ENCODE measurements at regions not wholly inside any gene's neighbourhood (a gene's known extent, or its start where the extent isn't known, plus 50 kb on each side); places are given as distances from the start of the nearest gene placed in this dataset.
"Not testable (repeated sequence)": the region's sequence is repeated elsewhere in the genome, so short reads cannot be mapped to it uniquely, and the experiment has no call there.

- no peak for DNase-seq
Measured at GRCh38 chr14:87286191-87286590, 706.8 kb downstream of the GALC start.

GRCh38 chr14:87285506-87285905, 707.5 kb downstream of the GALC start:
- no peak for DNase-seq

GRCh38 chr14:87283547-87283946, 709.4 kb downstream of the GALC start:
- no peak for DNase-seq

GRCh38 chr14:87282266-87282665, 710.7 kb downstream of the GALC start:
- no peak for DNase-seq

GRCh38 chr14:87278415-87278814, 714.6 kb downstream of the GALC start:
- no peak for DNase-seq

- DNase-seq = no peak
Measured at GRCh38 chr14:87271331-87271730, 721.7 kb downstream of the GALC start.

GRCh38 chr14:87268997-87269396, 724.0 kb downstream of the GALC start:
- no peak for DNase-seq

GRCh38 chr14:87264796-87265195, 728.2 kb downstream of the GALC start:
- no peak for DNase-seq

- DNase-seq = no peak
Measured at GRCh38 chr14:87264272-87264785, 728.7 kb downstream of the GALC start.

GRCh38 chr14:87261621-87262020, 731.4 kb downstream of the GALC start:
- no peak for DNase-seq

- DNase-seq = no peak
Measured at GRCh38 chr14:87260460-87260859, 732.5 kb downstream of the GALC start.

- no peak for DNase-seq
Measured at GRCh38 chr14:87257421-87257820, 735.6 kb downstream of the GALC start.

- no peak for DNase-seq
Measured at GRCh38 chr14:87255058-87255457, 737.9 kb downstream of the GALC start.

GRCh38 chr14:87254331-87254874, 738.6 kb downstream of the GALC start:
- DNase-seq = no peak

GRCh38 chr14:87253791-87254190, 739.2 kb downstream of the GALC start:
- DNase-seq = not testable (repeated sequence)

- no peak for DNase-seq
Measured at GRCh38 chr14:87252103-87252502, 740.9 kb downstream of the GALC start.

- DNase-seq = no peak
Measured at GRCh38 chr14:87251011-87251410, 742.0 kb downstream of the GALC start.

- no peak for DNase-seq
Measured at GRCh38 chr14:87241018-87241768, 751.8 kb downstream of the GALC start.

- not testable (repeated sequence) for DNase-seq
Measured at GRCh38 chr14:87240319-87240718, 752.7 kb downstream of the GALC start.

GRCh38 chr14:87233806-87234384, 759.1 kb downstream of the GALC start:
- DNase-seq = no peak

GRCh38 chr14:87233266-87233665, 759.7 kb downstream of the GALC start:
- DNase-seq = no peak

GRCh38 chr14:87231336-87232026, 761.5 kb downstream of the GALC start:
- DNase-seq = no peak

GRCh38 chr14:87230726-87231125, 762.3 kb downstream of the GALC start:
- DNase-seq = no peak

- DNase-seq = no peak
Measured at GRCh38 chr14:87229131-87229530, 763.9 kb downstream of the GALC start.

Data from NK-92 treated with Interleukin-12 subunit alpha and Interleukin-12 subunit beta, amount 100 ng/mL, for 24 hours (cell line).